ENCODE measurements at regions not wholly inside any gene's neighbourhood (a gene's known extent, or its start where the extent isn't known, plus 50 kb on each side); places are given as distances from the start of the nearest gene placed in this dataset.

- TF ChIP-seq CTCF (IDR thresholded peaks at IDR 0.05; ENCODE audit: insufficient read depth, low read depth, low read length) (no peak), EZH2 (IDR thresholded peaks at IDR 0.05; ENCODE audit: insufficient read depth, low read length) (no peak)
Observed at GRCh38 chr9:71620746-71621145, 147.6 kb downstream of the CEMIP2 start.
